ENCODE measurements at regions not wholly inside any gene's neighbourhood (a gene's known extent, or its start where the extent isn't known, plus 50 kb on each side); places are given as distances from the start of the nearest gene placed in this dataset.
A peak's percentile ranks its signal among the peaks of the same experiment; 100 is the strongest.
"Not testable (repeated sequence)": the region's sequence is repeated elsewhere in the genome, so short reads cannot be mapped to it uniquely, and the experiment has no call there.

DNA sequence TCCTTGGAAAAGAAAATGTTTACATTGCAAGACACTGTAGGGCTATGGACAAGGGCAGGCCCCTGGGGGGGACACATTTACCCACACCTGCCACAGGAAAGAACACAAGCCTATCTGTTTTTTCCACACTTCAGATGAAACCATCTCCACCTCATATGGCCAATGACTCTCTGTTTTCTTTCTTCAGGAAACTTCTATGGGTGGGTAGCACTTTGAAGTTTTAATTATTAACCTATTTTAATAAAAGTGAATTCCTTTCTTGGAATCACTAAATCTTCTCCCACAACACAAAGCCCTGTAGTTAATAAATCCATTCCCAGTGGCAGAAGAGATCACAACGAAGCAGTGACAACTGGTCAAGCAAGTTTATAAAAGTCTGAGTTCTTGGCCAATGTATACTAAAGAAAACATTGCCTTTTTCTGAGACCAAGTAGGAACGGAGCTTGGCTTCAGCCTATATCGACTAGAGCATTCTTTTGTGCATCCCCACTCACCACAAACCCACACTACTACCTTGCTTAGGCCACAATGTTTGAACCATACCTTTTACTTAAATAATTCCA is 125.1 kb upstream of the CARMIL1 start:
- Mint-ChIP-seq H3K9me3 (peaks cover 16% of the 10 kb centered on the region), H3K4me1 (ENCODE audit: unreplicated experiment) (peaks cover 10% of the 10 kb centered on the region), H3K27me3 (no peaks in the 10 kb centered on the region), H3K36me3 (peaks cover 4% of the 10 kb centered on the region), H3K27ac (peak overlapping the region; percentile 33), H3K4me3 (peak overlapping the region; percentile 44)
- TF ChIP-seq, protein P1, sequence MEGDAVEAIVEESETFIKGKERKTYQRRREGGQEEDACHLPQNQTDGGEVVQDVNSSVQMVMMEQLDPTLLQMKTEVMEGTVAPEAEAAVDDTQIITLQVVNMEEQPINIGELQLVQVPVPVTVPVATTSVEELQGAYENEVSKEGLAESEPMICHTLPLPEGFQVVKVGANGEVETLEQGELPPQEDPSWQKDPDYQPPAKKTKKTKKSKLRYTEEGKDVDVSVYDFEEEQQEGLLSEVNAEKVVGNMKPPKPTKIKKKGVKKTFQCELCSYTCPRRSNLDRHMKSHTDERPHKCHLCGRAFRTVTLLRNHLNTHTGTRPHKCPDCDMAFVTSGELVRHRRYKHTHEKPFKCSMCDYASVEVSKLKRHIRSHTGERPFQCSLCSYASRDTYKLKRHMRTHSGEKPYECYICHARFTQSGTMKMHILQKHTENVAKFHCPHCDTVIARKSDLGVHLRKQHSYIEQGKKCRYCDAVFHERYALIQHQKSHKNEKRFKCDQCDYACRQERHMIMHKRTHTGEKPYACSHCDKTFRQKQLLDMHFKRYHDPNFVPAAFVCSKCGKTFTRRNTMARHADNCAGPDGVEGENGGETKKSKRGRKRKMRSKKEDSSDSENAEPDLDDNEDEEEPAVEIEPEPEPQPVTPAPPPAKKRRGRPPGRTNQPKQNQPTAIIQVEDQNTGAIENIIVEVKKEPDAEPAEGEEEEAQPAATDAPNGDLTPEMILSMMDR (conservative IDR thresholded peaks at IDR 0.05) = no peak
- no peak for DNase-seq (ENCODE audit: extremely low spot score, unreplicated experiment)

DNA sequence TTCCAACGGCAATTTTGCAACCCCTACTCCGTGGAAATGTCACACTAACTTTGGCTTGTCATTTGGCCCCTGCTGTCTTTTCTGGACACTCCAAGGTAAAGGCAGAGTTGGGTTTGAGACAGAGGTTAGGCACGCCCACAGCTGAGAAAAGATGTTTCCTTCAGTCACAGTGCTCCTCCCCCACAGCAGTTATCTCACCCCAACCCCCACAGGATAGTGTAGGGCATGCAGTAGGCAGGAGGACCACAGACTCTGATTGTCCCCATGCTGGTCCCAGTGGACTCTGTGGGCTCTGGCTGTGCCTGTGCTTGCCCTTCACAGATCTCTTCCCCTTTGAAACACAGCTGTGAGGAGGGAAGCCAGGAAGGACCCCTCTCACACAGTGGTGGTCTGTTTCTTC is 124.0 kb upstream of the CARMIL1 start:
- DNase-seq (ENCODE audit: extremely low spot score, unreplicated experiment) = no peak
- Mint-ChIP-seq H3K36me3 (no peaks in the 10 kb centered on the region), H3K4me1 (ENCODE audit: unreplicated experiment) (peaks cover 10% of the 10 kb centered on the region), H3K4me3 (no peak overlapping the region), H3K27me3 (peaks cover 6% of the 10 kb centered on the region), H3K9me3 (peaks cover 16% of the 10 kb centered on the region), H3K27ac (no peak overlapping the region)
- TF ChIP-seq, protein P1 (conservative IDR thresholded peaks at IDR 0.05) = no peak

DNA sequence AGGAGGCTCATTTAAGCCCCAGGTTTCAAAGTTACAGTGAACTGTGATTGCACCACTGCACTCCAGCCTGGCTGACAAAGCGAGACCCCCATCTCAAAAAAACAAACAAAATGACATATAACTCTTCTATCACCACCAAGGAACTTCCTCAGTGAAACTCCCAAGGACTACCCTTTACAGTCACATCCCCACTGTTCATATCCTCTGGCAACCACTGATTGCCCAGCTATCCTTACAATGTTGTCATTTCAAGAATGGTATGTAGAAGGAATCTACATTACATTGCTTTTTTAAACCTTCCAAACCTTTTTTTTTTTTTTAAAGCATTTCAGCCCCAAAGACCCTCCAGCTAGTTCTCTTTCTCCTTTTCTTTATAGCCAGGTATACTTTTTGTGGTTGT is 123.1 kb upstream of the CARMIL1 start:
- no peak for DNase-seq (ENCODE audit: extremely low spot score, unreplicated experiment)
- H3K4me1 Mint-ChIP-seq (ENCODE audit: unreplicated experiment) = peaks cover 10% of the 10 kb centered on the region
- H3K36me3 Mint-ChIP-seq = no peaks in the 10 kb centered on the region
- peaks cover 6% of the 10 kb centered on the region for H3K27me3 Mint-ChIP-seq
- H3K4me3 Mint-ChIP-seq = peak overlapping the region; percentile 29
- TF ChIP-seq, protein P1 (conservative IDR thresholded peaks at IDR 0.05) = no peak
- peaks cover 16% of the 10 kb centered on the region for H3K9me3 Mint-ChIP-seq
- H3K27ac Mint-ChIP-seq = no peak overlapping the region

DNA sequence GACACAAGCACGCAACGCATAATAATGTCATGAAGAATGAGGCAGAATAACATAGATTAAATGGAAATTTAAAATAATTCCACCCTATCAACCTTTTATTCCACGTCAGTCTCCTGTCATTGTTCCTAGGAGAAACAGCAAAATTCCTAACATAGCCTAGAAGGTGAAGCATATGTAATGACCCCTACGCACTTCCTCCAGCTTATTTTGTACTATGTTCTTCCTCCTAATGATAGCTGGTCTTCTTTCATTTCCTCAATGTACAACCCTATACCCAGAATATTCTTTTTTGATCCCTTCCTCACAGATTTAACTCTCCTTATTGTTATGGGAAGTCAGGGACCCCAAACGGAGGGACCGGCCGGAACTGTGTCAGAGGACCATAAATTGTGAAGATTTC is 122.0 kb upstream of the CARMIL1 start:
- Mint-ChIP-seq H3K4me1 (ENCODE audit: unreplicated experiment) (peaks cover 10% of the 10 kb centered on the region), H3K36me3 (no peaks in the 10 kb centered on the region), H3K27me3 (peaks cover 6% of the 10 kb centered on the region), H3K9me3 (peaks cover 16% of the 10 kb centered on the region), H3K27ac (no peak overlapping the region), H3K4me3 (no peak overlapping the region)
- no peak for DNase-seq (ENCODE audit: extremely low spot score, unreplicated experiment)
- TF ChIP-seq, protein P1 (conservative IDR thresholded peaks at IDR 0.05) = no peak

DNA sequence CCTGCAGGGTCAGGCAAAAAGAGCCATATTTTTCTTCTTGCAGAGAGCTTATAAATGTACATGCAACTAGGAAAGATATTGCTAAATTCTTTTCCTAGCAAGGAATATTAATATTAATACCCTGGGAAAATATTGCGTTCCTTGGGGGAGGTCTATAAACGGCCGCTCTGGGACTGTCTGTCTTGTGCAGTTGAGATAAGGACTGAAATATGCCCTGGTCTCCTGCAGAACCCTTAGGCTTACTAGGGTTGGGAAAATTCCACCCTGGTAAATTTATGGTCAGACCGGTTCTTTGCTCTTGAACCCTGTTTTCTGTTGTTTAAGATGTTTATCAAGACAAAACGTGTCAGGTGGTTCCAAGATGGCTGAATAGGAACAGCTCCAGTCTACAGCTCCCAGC is 121.3 kb upstream of the CARMIL1 start:
- TF ChIP-seq, protein P1 (conservative IDR thresholded peaks at IDR 0.05) = no peak
- Mint-ChIP-seq H3K9me3 (peaks cover 16% of the 10 kb centered on the region), H3K4me1 (ENCODE audit: unreplicated experiment) (peaks cover 10% of the 10 kb centered on the region), H3K36me3 (no peaks in the 10 kb centered on the region), H3K27me3 (peaks cover 6% of the 10 kb centered on the region), H3K4me3 (no peak overlapping the region), H3K27ac (no peak overlapping the region)
- DNase-seq (ENCODE audit: extremely low spot score, unreplicated experiment) = no peak

DNA sequence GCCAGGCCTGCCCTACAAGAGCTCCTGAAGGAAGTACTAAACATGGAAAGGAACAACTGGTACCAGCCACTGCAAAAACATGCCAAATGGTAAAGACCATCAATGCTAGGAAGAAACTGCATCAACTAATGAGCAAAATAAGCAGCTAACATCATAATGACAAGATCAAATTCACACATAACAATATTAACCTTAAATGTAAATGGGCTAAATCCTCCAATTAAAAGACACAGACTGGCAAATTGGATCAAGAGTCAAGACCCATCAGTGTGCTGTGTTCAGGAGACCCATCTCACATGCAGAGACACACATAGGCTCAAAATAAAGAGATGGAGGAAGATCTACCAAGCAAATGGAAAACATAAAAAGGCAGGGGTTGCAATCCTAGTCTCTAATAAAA is 119.0 kb upstream of the CARMIL1 start:
- H3K27ac Mint-ChIP-seq; DNase-seq (ENCODE audit: extremely low spot score, unreplicated experiment); H3K36me3 Mint-ChIP-seq; H3K4me1 Mint-ChIP-seq (ENCODE audit: unreplicated experiment); H3K27me3 Mint-ChIP-seq; H3K4me3 Mint-ChIP-seq: not testable (repeated sequence)
- peaks cover 16% of the 10 kb centered on the region for H3K9me3 Mint-ChIP-seq
